Smooth muscle cell (in vitro differentiated cells): ENCODE measurements at regions not wholly inside any gene's neighbourhood (a gene's known extent, or its start where the extent isn't known, plus 50 kb on each side); places are given as distances from the start of the nearest gene placed in this dataset.
"Not testable (repeated sequence)": the region's sequence is repeated elsewhere in the genome, so short reads cannot be mapped to it uniquely, and the experiment has no call there.

Experiments
- DNase-seq: peaks from one replicate; lab custom pipeline; 2025; ENCODE audit not compliant: unreplicated experiment; lab: John Stamatoyannopoulos, UW
- H2AFZ ChIP-seq: fragments of 200-600 bp; sonication (generic); 2 replicates; pipeline ENCODE4 v1.6.0; 2016; ENCODE audit warnings: antibody characterized with exemption, low read depth, mild to moderate bottlenecking
- H3F3A ChIP-seq: fragments of 200-600 bp; sonication (generic); 2 replicates; pipeline ENCODE4 v1.6.0; 2017; ENCODE audit warnings: antibody characterized with exemption, low read depth
- H3K27ac ChIP-seq: fragments of 200-600 bp; sonication (generic); 2 replicates; pipeline ENCODE4 v1.5.1; 2016; ENCODE audit warnings: low read depth, mild to moderate bottlenecking
- H3K27me3 ChIP-seq: fragments of 200-600 bp; sonication (generic); 2 replicates; pipeline ENCODE4 v1.6.1; 2016; ENCODE audit warnings: low read depth, mild to moderate bottlenecking
- H3K36me3 ChIP-seq: fragments of 200-600 bp; sonication (generic); 2 replicates; pipeline ENCODE4 v1.5.1; 2016; ENCODE audit warnings: low read depth
- H3K4me1 ChIP-seq: fragments of 200-600 bp; sonication (generic); 2 replicates; pipeline ENCODE4 v1.5.1; 2016; ENCODE audit warnings: low read depth
- H3K4me2 ChIP-seq: fragments of 200-600 bp; sonication (generic); 2 replicates; pipeline ENCODE4 v1.6.0; 2016; ENCODE audit warnings: mild to moderate bottlenecking
- H3K4me3 ChIP-seq: fragments of 200-600 bp; sonication (generic); 2 replicates; pipeline ENCODE4 v1.5.1; 2016; ENCODE audit warnings: mild to moderate bottlenecking
- H3K79me2 ChIP-seq: fragments of 200-600 bp; sonication (generic); 2 replicates; pipeline ENCODE4 v1.6.0; 2016; ENCODE audit warnings: low read depth, mild to moderate bottlenecking
- H3K9ac ChIP-seq: fragments of 200-600 bp; sonication (generic); 2 replicates; pipeline ENCODE4 v1.6.0; 2016; ENCODE audit warnings: low read depth
- H3K9me3 ChIP-seq: fragments of 200-600 bp; sonication (generic); replicated peaks from 2 replicates; pipeline ENCODE4 v1.5.1; 2016; ENCODE audit warnings: low read depth
- H4K20me1 ChIP-seq: fragments of 200-600 bp; sonication (generic); 2 replicates; pipeline ENCODE4 v1.6.0; 2016; ENCODE audit warnings: low read depth
- CTCF ChIP-seq: fragments of 200-600 bp; sonication (generic); IDR thresholded peaks from 2 replicates; pipeline ENCODE4 v1.5.1; 2017; ENCODE audit warnings: borderline replicate concordance, mild to moderate bottlenecking, antibody characterized with exemption; ENCODE audit not compliant: insufficient read depth, poor library complexity, severe bottlenecking
- WGBS: methylation state at CpG from one replicate; pipeline ENCODE4 v1.1.7; 2016; ENCODE audit warnings: low lambda C conversion rate; 5-methylcytosine and 5-hydroxymethylcytosine counted together

- Histone ChIP-seq H3K27ac (no peak overlapping the region), H3K4me2 (no peak overlapping the region), H3K4me3 (no peak overlapping the region), H3K27me3 (no peaks in the 10 kb centered on the region), H3K4me1 (peaks cover 5% of the 10 kb centered on the region), H3K9ac (no peak overlapping the region), H2AFZ (no peak overlapping the region), H3F3A (peaks cover 16% of the 10 kb centered on the region), H3K79me2 (no peaks in the 10 kb centered on the region), H4K20me1 (no peaks in the 10 kb centered on the region), H3K9me3 (no peaks in the 10 kb centered on the region), H3K36me3 (no peaks in the 10 kb centered on the region)
- no peak for TF ChIP-seq CTCF
- DNase-seq, result no peak
- WGBS, result 82% methylated on average over 5 of the region's 5 CpGs
Observed at GRCh38 chr3:159672728-159673688, 315.6 kb upstream of the IL12A start.

GRCh38 chr3:159674583-159674982 is 314.1 kb upstream of the IL12A start:
- no peak for DNase-seq
- 87% methylated on average over 2 of the region's 2 CpGs for WGBS
- no peak overlapping the region for H3K9ac ChIP-seq
- H3K27ac ChIP-seq, result no peak overlapping the region
- no peaks in the 10 kb centered on the region for H3K36me3 ChIP-seq
- no peaks in the 10 kb centered on the region for H3K79me2 ChIP-seq
- no peaks in the 10 kb centered on the region for H4K20me1 ChIP-seq
- no peak overlapping the region for H3K4me2 ChIP-seq
- H2AFZ ChIP-seq, result no peak overlapping the region
- no peaks in the 10 kb centered on the region for H3K9me3 ChIP-seq
- no peak for TF ChIP-seq CTCF
- H3F3A ChIP-seq, result peaks cover 6% of the 10 kb centered on the region
- no peak overlapping the region for H3K4me3 ChIP-seq
- peaks cover 3% of the 10 kb centered on the region for H3K4me1 ChIP-seq
- no peaks in the 10 kb centered on the region for H3K27me3 ChIP-seq

- no peaks in the 10 kb centered on the region for H4K20me1 ChIP-seq
- H3K4me3 ChIP-seq, result no peak overlapping the region
- H3K27me3 ChIP-seq, result no peaks in the 10 kb centered on the region
- H3K4me2 ChIP-seq, result no peak overlapping the region
- no peak overlapping the region for H3K27ac ChIP-seq
- no peak for DNase-seq
- peaks cover 5% of the 10 kb centered on the region for H3F3A ChIP-seq
- no peaks in the 10 kb centered on the region for H3K9me3 ChIP-seq
- H3K36me3 ChIP-seq, result no peaks in the 10 kb centered on the region
- WGBS, result 81% methylated on average over 4 of the region's 4 CpGs
- H2AFZ ChIP-seq, result no peak overlapping the region
- TF ChIP-seq CTCF, result no peak
- H3K9ac ChIP-seq, result no peak overlapping the region
- H3K4me1 ChIP-seq, result no peaks in the 10 kb centered on the region
- H3K79me2 ChIP-seq, result no peaks in the 10 kb centered on the region
Observed at GRCh38 chr3:159675285-159675684, 313.4 kb upstream of the IL12A start.

DNA sequence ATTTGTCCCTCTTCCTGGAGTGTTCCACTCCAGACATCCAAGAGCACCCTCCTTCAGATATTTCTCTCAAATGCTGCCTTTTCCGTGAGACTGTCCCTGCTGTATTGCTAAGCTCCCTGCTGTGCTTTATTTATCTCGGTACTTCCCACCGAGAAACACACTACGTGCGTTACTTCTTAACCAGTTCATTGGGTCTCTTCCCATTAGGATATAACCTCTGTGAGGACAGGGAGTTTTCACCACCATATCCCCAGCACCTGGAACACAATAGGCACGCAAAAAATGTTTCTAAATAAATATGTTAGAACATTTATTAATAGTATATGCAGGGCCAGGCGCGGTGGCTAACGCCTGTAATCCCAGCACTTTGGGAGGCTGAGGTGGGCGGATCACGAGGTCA is 308.7 kb upstream of the IL12A start:
- 84% methylated on average over 11 of the region's 11 CpGs for WGBS
- no peaks in the 10 kb centered on the region for H3K27me3 ChIP-seq
- H3K9ac ChIP-seq, result no peak overlapping the region
- DNase-seq, result no peak
- no peak for TF ChIP-seq CTCF
- H3K79me2 ChIP-seq, result no peaks in the 10 kb centered on the region
- H4K20me1 ChIP-seq, result no peaks in the 10 kb centered on the region
- H2AFZ ChIP-seq, result no peak overlapping the region
- no peak overlapping the region for H3K4me3 ChIP-seq
- no peak overlapping the region for H3K27ac ChIP-seq
- H3K9me3 ChIP-seq, result no peaks in the 10 kb centered on the region
- H3F3A ChIP-seq, result no peaks in the 10 kb centered on the region
- no peaks in the 10 kb centered on the region for H3K36me3 ChIP-seq
- no peaks in the 10 kb centered on the region for H3K4me1 ChIP-seq
- no peak overlapping the region for H3K4me2 ChIP-seq

DNA sequence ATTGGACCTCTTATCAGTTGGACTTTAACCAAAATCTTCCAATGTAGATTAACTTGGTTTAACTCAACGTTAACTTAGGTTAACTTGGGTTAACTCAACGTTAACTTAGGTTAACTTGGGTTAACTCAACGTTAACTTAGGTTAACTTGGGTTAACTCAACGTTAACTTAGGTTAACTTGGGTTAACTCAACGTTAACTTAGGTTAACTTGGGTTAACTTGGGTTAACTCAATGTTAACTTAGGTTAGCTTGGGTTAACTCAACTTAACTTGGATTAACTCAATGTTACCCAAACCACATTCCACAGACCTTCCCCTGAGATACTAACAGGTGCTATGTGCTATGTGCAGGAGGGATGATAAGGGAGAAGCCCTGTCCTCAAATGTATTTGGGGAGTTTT is 306.9 kb upstream of the IL12A start:
- not testable (repeated sequence) for H3K4me1 ChIP-seq, H3K27ac ChIP-seq, H3K79me2 ChIP-seq, H3K36me3 ChIP-seq, H3K27me3 ChIP-seq, H3K9ac ChIP-seq, H3K4me2 ChIP-seq, H4K20me1 ChIP-seq, H3F3A ChIP-seq, H2AFZ ChIP-seq, H3K4me3 ChIP-seq, DNase-seq, H3K9me3 ChIP-seq
- 89% methylated on average over 5 of the region's 5 CpGs for WGBS
